GM21825 (cell line): ENCODE measurements at regions not wholly inside any gene's neighbourhood (a gene's known extent, or its start where the extent isn't known, plus 50 kb on each side); places are given as distances from the start of the nearest gene placed in this dataset.
"Not testable (repeated sequence)": the region's sequence is repeated elsewhere in the genome, so short reads cannot be mapped to it uniquely, and the experiment has no call there.

Experiments
- ATAC-seq: cut with Tn5 transposase; IDR thresholded peaks from one replicate; pipeline ENCODE4 v1.9.1; 2021; ENCODE audit warnings: mild to moderate bottlenecking, moderate library complexity; ENCODE audit not compliant: unreplicated experiment

- no peak for ATAC-seq
These were observed 522.2 kb upstream of the NR3C2 start for GRCh38 chr4:148964456-148964855.

- no peak for ATAC-seq
These were observed 520.5 kb upstream of the NR3C2 start for GRCh38 chr4:148962539-148963290.

GRCh38 chr4:148961526-148961925 is 519.3 kb upstream of the NR3C2 start:
- no peak for ATAC-seq

GRCh38 chr4:148958317-148958716 is 516.1 kb upstream of the NR3C2 start:
- ATAC-seq = no peak

GRCh38 chr4:148955564-148956297 is 513.5 kb upstream of the NR3C2 start:
- no peak for ATAC-seq

- ATAC-seq = no peak
These were observed 512.0 kb upstream of the NR3C2 start for GRCh38 chr4:148954011-148954749.

GRCh38 chr4:148951346-148951745 is 509.1 kb upstream of the NR3C2 start:
- no peak for ATAC-seq

GRCh38 chr4:148946271-148946670 is 504.1 kb upstream of the NR3C2 start:
- no peak for ATAC-seq

GRCh38 chr4:148944839-148945219 is 502.6 kb upstream of the NR3C2 start:
- ATAC-seq = no peak

- ATAC-seq = no peak
These were observed 502.1 kb upstream of the NR3C2 start for GRCh38 chr4:148944136-148944838.

GRCh38 chr4:148934926-148935578 is 492.8 kb upstream of the NR3C2 start:
- ATAC-seq = no peak

GRCh38 chr4:148926276-148927260 is 484.4 kb upstream of the NR3C2 start:
- no peak for ATAC-seq

- no peak for ATAC-seq
These were observed 481.7 kb upstream of the NR3C2 start for GRCh38 chr4:148923881-148924280.

GRCh38 chr4:148922497-148922896 is 480.3 kb upstream of the NR3C2 start:
- ATAC-seq = no peak

- ATAC-seq = no peak
These were observed 472.5 kb upstream of the NR3C2 start for GRCh38 chr4:148914734-148915133.

GRCh38 chr4:148914301-148914700 is 472.1 kb upstream of the NR3C2 start:
- ATAC-seq = no peak

- ATAC-seq = no peak
These were observed 461.2 kb upstream of the NR3C2 start for GRCh38 chr4:148903388-148903787.

GRCh38 chr4:148901075-148901705 is 459.0 kb upstream of the NR3C2 start:
- ATAC-seq = no peak

- ATAC-seq = not testable (repeated sequence)
These were observed 455.9 kb upstream of the NR3C2 start for GRCh38 chr4:148898139-148898538.
